ENCODE measurements at regions not wholly inside any gene's neighbourhood (a gene's known extent, or its start where the extent isn't known, plus 50 kb on each side); places are given as distances from the start of the nearest gene placed in this dataset.

- DNase-seq (no peak), ATAC-seq (no peak)
- Histone ChIP-seq H3K27ac (no peak overlapping the region), H3K27me3 (no peaks in the 10 kb centered on the region), H3K4me3 (no peak overlapping the region), H3K9me3 (no peaks in the 10 kb centered on the region), H3K36me3 (no peaks in the 10 kb centered on the region), H3K4me1 (no peaks in the 10 kb centered on the region)
- in situ Hi-C loops (cut with MboI; ENCODE audit: low sequenced_read_pairs in 4 of 4) (no loop called here), intact Hi-C loops (cut with DNase I; ENCODE audit: low total_unique reads) (no loop called here)
- TF ChIP-seq, protein P1, sequence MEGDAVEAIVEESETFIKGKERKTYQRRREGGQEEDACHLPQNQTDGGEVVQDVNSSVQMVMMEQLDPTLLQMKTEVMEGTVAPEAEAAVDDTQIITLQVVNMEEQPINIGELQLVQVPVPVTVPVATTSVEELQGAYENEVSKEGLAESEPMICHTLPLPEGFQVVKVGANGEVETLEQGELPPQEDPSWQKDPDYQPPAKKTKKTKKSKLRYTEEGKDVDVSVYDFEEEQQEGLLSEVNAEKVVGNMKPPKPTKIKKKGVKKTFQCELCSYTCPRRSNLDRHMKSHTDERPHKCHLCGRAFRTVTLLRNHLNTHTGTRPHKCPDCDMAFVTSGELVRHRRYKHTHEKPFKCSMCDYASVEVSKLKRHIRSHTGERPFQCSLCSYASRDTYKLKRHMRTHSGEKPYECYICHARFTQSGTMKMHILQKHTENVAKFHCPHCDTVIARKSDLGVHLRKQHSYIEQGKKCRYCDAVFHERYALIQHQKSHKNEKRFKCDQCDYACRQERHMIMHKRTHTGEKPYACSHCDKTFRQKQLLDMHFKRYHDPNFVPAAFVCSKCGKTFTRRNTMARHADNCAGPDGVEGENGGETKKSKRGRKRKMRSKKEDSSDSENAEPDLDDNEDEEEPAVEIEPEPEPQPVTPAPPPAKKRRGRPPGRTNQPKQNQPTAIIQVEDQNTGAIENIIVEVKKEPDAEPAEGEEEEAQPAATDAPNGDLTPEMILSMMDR (IDR thresholded peaks at IDR 0.05 in 4 of 5, conservative IDR thresholded peaks at IDR 0.05 in 1 of 5): no peak
- no peak for TF ChIP-seq POLR2A (IDR thresholded peaks at IDR 0.05)
These were observed 212.6 kb downstream of the ABCC12 start for GRCh38 chr16:47943235-47943634.

DNA sequence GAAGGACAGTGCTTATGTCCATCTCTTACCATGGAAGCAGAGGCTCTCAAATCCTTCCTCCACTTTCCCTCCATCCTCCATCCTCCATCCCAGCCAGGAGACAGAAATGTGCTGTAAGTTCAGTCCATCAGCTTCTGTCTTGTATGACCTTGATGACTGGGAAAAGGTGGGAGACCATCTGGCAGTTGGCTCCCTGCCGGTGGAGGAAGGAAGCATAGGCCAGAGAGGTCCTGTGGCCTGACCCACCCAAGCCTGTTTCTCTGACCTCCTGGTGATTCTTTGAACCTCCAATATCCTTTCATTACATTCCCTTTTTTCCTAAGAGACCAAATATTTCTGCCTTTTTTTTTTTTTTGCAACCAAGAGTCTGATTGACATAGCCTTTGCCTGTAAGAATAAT is 215.3 kb downstream of the ABCC12 start:
- TF ChIP-seq, protein P1 (IDR thresholded peaks at IDR 0.05 in 4 of 5, conservative IDR thresholded peaks at IDR 0.05 in 1 of 5): no peak
- TF ChIP-seq POLR2A (IDR thresholded peaks at IDR 0.05): no peak
- Histone ChIP-seq H3K27ac (no peak overlapping the region), H3K9me3 (no peaks in the 10 kb centered on the region), H3K4me3 (no peak overlapping the region), H3K36me3 (no peaks in the 10 kb centered on the region), H3K4me1 (no peaks in the 10 kb centered on the region), H3K27me3 (no peaks in the 10 kb centered on the region)
- intact Hi-C loops (cut with DNase I; ENCODE audit: low total_unique reads): no loop called here
- DNase-seq (no peak), ATAC-seq (no peak)
- in situ Hi-C loops (cut with MboI; ENCODE audit: low sequenced_read_pairs in 4 of 4): no loop called here

GRCh38 chr16:47939680-47940079 is 216.1 kb downstream of the ABCC12 start:
- DNase-seq (no peak), ATAC-seq (no peak)
- intact Hi-C loops (cut with DNase I; ENCODE audit: low total_unique reads): no loop called here
- in situ Hi-C loops (cut with MboI; ENCODE audit: low sequenced_read_pairs in 4 of 4): no loop called here
- Histone ChIP-seq H3K27ac (no peak overlapping the region), H3K27me3 (no peaks in the 10 kb centered on the region), H3K4me1 (no peaks in the 10 kb centered on the region), H3K4me3 (no peak overlapping the region), H3K36me3 (no peaks in the 10 kb centered on the region), H3K9me3 (no peaks in the 10 kb centered on the region)
- TF ChIP-seq POLR2A (IDR thresholded peaks at IDR 0.05): no peak
- TF ChIP-seq, protein P1 (IDR thresholded peaks at IDR 0.05 in 4 of 5, conservative IDR thresholded peaks at IDR 0.05 in 1 of 5): no peak

GRCh38 chr16:47938272-47938671 is 217.5 kb downstream of the ABCC12 start:
- Histone ChIP-seq H3K9me3 (no peaks in the 10 kb centered on the region), H3K36me3 (no peaks in the 10 kb centered on the region), H3K4me1 (no peaks in the 10 kb centered on the region), H3K27ac (no peak overlapping the region), H3K4me3 (no peak overlapping the region), H3K27me3 (no peaks in the 10 kb centered on the region)
- in situ Hi-C loops (cut with MboI; ENCODE audit: low sequenced_read_pairs in 4 of 4): no loop called here
- ATAC-seq (no peak), DNase-seq (no peak)
- intact Hi-C loops (cut with DNase I; ENCODE audit: low total_unique reads): no loop called here
- TF ChIP-seq, protein P1 (IDR thresholded peaks at IDR 0.05 in 4 of 5, conservative IDR thresholded peaks at IDR 0.05 in 1 of 5): no peak
- TF ChIP-seq POLR2A (IDR thresholded peaks at IDR 0.05): no peak

GRCh38 chr16:47928008-47928407 is 227.8 kb downstream of the ABCC12 start:
- Histone ChIP-seq H3K36me3 (no peaks in the 10 kb centered on the region), H3K27me3 (no peaks in the 10 kb centered on the region), H3K9me3 (no peaks in the 10 kb centered on the region), H3K27ac (no peak overlapping the region), H3K4me1 (no peaks in the 10 kb centered on the region), H3K4me3 (no peak overlapping the region)
- intact Hi-C loops (cut with DNase I; ENCODE audit: low total_unique reads): no loop called here
- DNase-seq (no peak), ATAC-seq (no peak)
- in situ Hi-C loops (cut with MboI; ENCODE audit: low sequenced_read_pairs in 4 of 4): no loop called here
- no peak for TF ChIP-seq POLR2A (IDR thresholded peaks at IDR 0.05)
- TF ChIP-seq, protein P1 (IDR thresholded peaks at IDR 0.05 in 4 of 5, conservative IDR thresholded peaks at IDR 0.05 in 1 of 5): no peak

Data from gastrocnemius medialis (tissue), 4 donors.